ENCODE measurements at regions not wholly inside any gene's neighbourhood (a gene's known extent, or its start where the extent isn't known, plus 50 kb on each side); places are given as distances from the start of the nearest gene placed in this dataset.

GRCh38 chr6:98587555-98587954, 246.8 kb upstream of the POU3F2 start:
- no peak overlapping the region for H3K4me3 ChIP-seq (ENCODE audit: control extremely low read depth in 1 of 5, extremely low read depth in 1 of 5, insufficient read depth in 1 of 5, low read depth in 2 of 5, low read length in 4 of 5)
- no peaks in the 10 kb centered on the region for H3K79me2 ChIP-seq (ENCODE audit: control insufficient read depth, insufficient read depth, low read length)
- no peak overlapping the region for H2AFZ ChIP-seq (ENCODE audit: insufficient read depth, low read depth, low read length, poor library complexity, severe bottlenecking)
- no peak overlapping the region for H3K4me2 ChIP-seq (replicated peaks; ENCODE audit: low read depth, low read length, poor library complexity, severe bottlenecking)
- no peak overlapping the region for H3K4me3 Mint-ChIP-seq
- intact Hi-C loops (cut with micrococcal nuclease) = no loop called here
- no peaks in the 10 kb centered on the region for H3K27me3 Mint-ChIP-seq
- no peak overlapping the region for H3K27ac ChIP-seq (ENCODE audit: low read length in 2 of 2)
- no peaks in the 10 kb centered on the region for H4K20me1 ChIP-seq (ENCODE audit: control insufficient read depth, insufficient read depth, low read length, poor library complexity, severe bottlenecking)
- H3K27me3 ChIP-seq (replicated peaks in 1 of 4; ENCODE audit: control extremely low read depth in 1 of 4, control insufficient read depth in 3 of 4, insufficient read depth in 4 of 4, low read length in 3 of 4) = no peaks in the 10 kb centered on the region
- no peak for TF ChIP-seq CTCF (IDR thresholded peaks at IDR 0.05)
- no peak overlapping the region for H3K27ac Mint-ChIP-seq
- ChIA-PET POLR2A (no interaction called here), CTCF (no interaction called here)
- no peaks in the 10 kb centered on the region for H3K9me3 ChIP-seq (ENCODE audit: control extremely low read depth in 1 of 3, control insufficient read depth in 2 of 3, insufficient read depth in 1 of 3, low read length in 2 of 3)
- H3K36me3 ChIP-seq (replicated peaks in 1 of 2; ENCODE audit: control extremely low read depth in 1 of 2, control insufficient read depth in 1 of 2, extremely low read depth in 1 of 2, insufficient read depth in 2 of 2, low read length in 1 of 2) = no peaks in the 10 kb centered on the region
- no peaks in the 10 kb centered on the region for H3K9me3 Mint-ChIP-seq (ENCODE audit: insufficient read depth)
- no peak for DNase-seq
- ATAC-seq (ENCODE audit: low read depth) = no peak
- no peaks in the 10 kb centered on the region for H3K4me1 Mint-ChIP-seq
- H3K4me1 ChIP-seq (ENCODE audit: control insufficient read depth in 2 of 2, insufficient read depth in 2 of 2, low read length in 2 of 2) = no peaks in the 10 kb centered on the region
- no peak overlapping the region for H3K9ac ChIP-seq (ENCODE audit: low read length)
- WGBS (ENCODE audit: insufficient coverage) = 89% methylated on average over 1 of the region's 4 CpGs

- intact Hi-C loops (cut with micrococcal nuclease) = no loop called here
- Histone ChIP-seq H3K9ac (ENCODE audit: low read length) (no peak overlapping the region), H2AFZ (ENCODE audit: insufficient read depth, low read depth, low read length, poor library complexity, severe bottlenecking) (no peak overlapping the region), H3K36me3 (replicated peaks in 1 of 2; ENCODE audit: control extremely low read depth in 1 of 2, control insufficient read depth in 1 of 2, extremely low read depth in 1 of 2, insufficient read depth in 2 of 2, low read length in 1 of 2) (no peaks in the 10 kb centered on the region), H4K20me1 (ENCODE audit: control insufficient read depth, insufficient read depth, low read length, poor library complexity, severe bottlenecking) (no peaks in the 10 kb centered on the region), H3K9me3 (ENCODE audit: control extremely low read depth in 1 of 3, control insufficient read depth in 2 of 3, insufficient read depth in 1 of 3, low read length in 2 of 3) (no peaks in the 10 kb centered on the region), H3K4me3 (ENCODE audit: control extremely low read depth in 1 of 5, extremely low read depth in 1 of 5, insufficient read depth in 1 of 5, low read depth in 2 of 5, low read length in 4 of 5) (no peak overlapping the region), H3K4me1 (ENCODE audit: control insufficient read depth in 2 of 2, insufficient read depth in 2 of 2, low read length in 2 of 2) (no peaks in the 10 kb centered on the region), H3K27ac (ENCODE audit: low read length in 2 of 2) (no peak overlapping the region), H3K27me3 (replicated peaks in 1 of 4; ENCODE audit: control extremely low read depth in 1 of 4, control insufficient read depth in 3 of 4, insufficient read depth in 4 of 4, low read length in 3 of 4) (no peaks in the 10 kb centered on the region), H3K79me2 (ENCODE audit: control insufficient read depth, insufficient read depth, low read length) (no peaks in the 10 kb centered on the region), H3K4me2 (replicated peaks; ENCODE audit: low read depth, low read length, poor library complexity, severe bottlenecking) (no peak overlapping the region)
- Mint-ChIP-seq H3K4me1 (no peaks in the 10 kb centered on the region), H3K9me3 (ENCODE audit: insufficient read depth) (no peaks in the 10 kb centered on the region), H3K27me3 (peaks cover 3% of the 10 kb centered on the region), H3K4me3 (no peak overlapping the region), H3K27ac (no peak overlapping the region)
- DNase-seq = no peak
- POLR2A ChIA-PET = no interaction called here
- TF ChIP-seq CTCF (IDR thresholded peaks at IDR 0.05) = no peak
- no peak for TF ChIP-seq EZH2 (IDR thresholded peaks at IDR 0.05; ENCODE audit: borderline replicate concordance, insufficient read depth, low read depth, low read length, poor library complexity, severe bottlenecking)
- ATAC-seq (ENCODE audit: low read depth) = no peak
- CTCF ChIA-PET = no interaction called here
- WGBS (ENCODE audit: insufficient coverage) = 83% methylated on average over 4 of the region's 5 CpGs
Observed at GRCh38 chr6:98589536-98589935, 244.8 kb upstream of the POU3F2 start.

Data from B cell (primary cell).